ENCODE measurements at regions not wholly inside any gene's neighbourhood (a gene's known extent, or its start where the extent isn't known, plus 50 kb on each side); places are given as distances from the start of the nearest gene placed in this dataset.
A peak's percentile ranks its signal among the peaks of the same experiment; 100 is the strongest.

GRCh38 chr3:107430214-107430995, 53.2 kb downstream of the CCDC54 start:
- Histone ChIP-seq H3K27ac (ENCODE audit: low read depth in 1 of 2, low read length in 2 of 2) (no peak overlapping the region), H3K4me1 (ENCODE audit: insufficient read depth, low read length) (peaks cover 24% of the 10 kb centered on the region), H3K4me3 (ENCODE audit: low read length) (peak overlapping the region; percentile 68), H3K27me3 (ENCODE audit: control insufficient read depth in 1 of 2, insufficient read depth in 2 of 2, low read length in 2 of 2) (no peaks in the 10 kb centered on the region), H3K9me3 (ENCODE audit: control insufficient read depth in 1 of 2, insufficient read depth in 1 of 2, low read length in 2 of 2) (no peaks in the 10 kb centered on the region), H3K36me3 (ENCODE audit: insufficient read depth, low read length) (no peaks in the 10 kb centered on the region)
- DNase-seq (peak in 4 of 14 experiments; percentile 11 to 20 (median 16)), ATAC-seq (ENCODE audit: poor library complexity) (peak; percentile 3)
- intact Hi-C loops (cut with DNase I, micrococcal nuclease): loop anchor here (2.0 kb wide), 2 partner anchors 92 to 94 kb away; partner anchors contain the start of gene BBX (in 1 of the 2)
- Mint-ChIP-seq H3K4me1 (ENCODE audit: low read depth) (peaks cover 18% of the 10 kb centered on the region), H3K4me3 (peak overlapping the region; percentile 93), H3K36me3 (ENCODE audit: low read depth) (no peaks in the 10 kb centered on the region), H3K27ac (peak overlapping the region; percentile 66), H3K9me3 (no peaks in the 10 kb centered on the region), H3K27me3 (no peaks in the 10 kb centered on the region)
- ChIA-PET CTCF (interaction anchor here (0.7 to 3.3 kb wide), 3 partner anchors 10 to 87 kb away, joined by 3 to 13 read pairs (median 8); no protein-coding TSS in a partner anchor), POLR2A (interaction anchor here (0.6 to 2.4 kb wide), 6 partner anchors 9 to 175 kb away, joined by 3 to 11 read pairs (median 6); partner anchors contain the start of gene BBX)
- TF ChIP-seq CTCF (IDR thresholded peaks at IDR 0.05): peak; percentile 29

DNA sequence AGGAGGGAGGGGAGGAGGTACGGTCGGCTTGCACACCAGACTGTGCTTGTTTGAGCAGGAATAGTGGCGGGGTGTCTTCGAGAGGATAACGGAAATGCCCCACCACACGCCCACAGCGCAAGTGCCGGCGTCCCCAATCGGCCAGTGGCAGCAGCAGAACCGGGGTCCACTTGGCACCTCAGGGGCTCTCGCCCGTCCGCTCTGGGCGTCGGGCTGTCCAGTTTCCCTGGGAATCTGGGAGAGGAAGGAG, 53.7 kb downstream of the CCDC54 start:
- POLR2A ChIA-PET: interaction anchor here (0.6 to 2.4 kb wide), 6 partner anchors 9 to 174 kb away, joined by 3 to 11 read pairs (median 6); partner anchors contain the start of gene BBX
- ATAC-seq (ENCODE audit: poor library complexity) (peak; percentile 35), DNase-seq (peak in 12 of 14 experiments; percentile 2 to 53 (median 12))
- Histone ChIP-seq H3K27ac (ENCODE audit: low read depth in 1 of 2, low read length in 2 of 2) (no peak overlapping the region), H3K4me3 (ENCODE audit: low read length) (peak overlapping the region; percentile 68), H3K27me3 (ENCODE audit: control insufficient read depth in 1 of 2, insufficient read depth in 2 of 2, low read length in 2 of 2) (no peaks in the 10 kb centered on the region), H3K4me1 (ENCODE audit: insufficient read depth, low read length) (peaks cover 24% of the 10 kb centered on the region), H3K9me3 (ENCODE audit: control insufficient read depth in 1 of 2, insufficient read depth in 1 of 2, low read length in 2 of 2) (no peaks in the 10 kb centered on the region), H3K36me3 (ENCODE audit: insufficient read depth, low read length) (no peaks in the 10 kb centered on the region)
- H3K36me3 Mint-ChIP-seq (ENCODE audit: low read depth): no peaks in the 10 kb centered on the region
- intact Hi-C loops (cut with DNase I, micrococcal nuclease): loop anchor here (2.0 kb wide), 2 partner anchors 92 to 94 kb away; partner anchors contain the start of gene BBX (in 1 of the 2)
- peak overlapping the region; percentile 93 for H3K4me3 Mint-ChIP-seq
- H3K9me3 Mint-ChIP-seq: no peaks in the 10 kb centered on the region
- CTCF ChIA-PET: interaction anchor here (3.3 kb wide), 1 partner anchor 10 kb away, joined by 13 read pairs; no protein-coding TSS in a partner anchor
- peaks cover 18% of the 10 kb centered on the region for H3K4me1 Mint-ChIP-seq (ENCODE audit: low read depth)
- peak overlapping the region; percentile 66 for H3K27ac Mint-ChIP-seq
- no peak for TF ChIP-seq CTCF (IDR thresholded peaks at IDR 0.05)
- H3K27me3 Mint-ChIP-seq: no peaks in the 10 kb centered on the region

GRCh38 chr3:107431246-107432012, 54.2 kb downstream of the CCDC54 start:
- no peaks in the 10 kb centered on the region for H3K9me3 Mint-ChIP-seq
- no peaks in the 10 kb centered on the region for H3K27me3 Mint-ChIP-seq
- no peak for TF ChIP-seq CTCF (IDR thresholded peaks at IDR 0.05)
- DNase-seq: peak in 12 of 14 experiments; percentile 5 to 73 (median 36)
- peaks cover 18% of the 10 kb centered on the region for H3K4me1 Mint-ChIP-seq (ENCODE audit: low read depth)
- no peaks in the 10 kb centered on the region for H3K36me3 Mint-ChIP-seq (ENCODE audit: low read depth)
- Histone ChIP-seq H3K27me3 (ENCODE audit: control insufficient read depth in 1 of 2, insufficient read depth in 2 of 2, low read length in 2 of 2) (no peaks in the 10 kb centered on the region), H3K9me3 (ENCODE audit: control insufficient read depth in 1 of 2, insufficient read depth in 1 of 2, low read length in 2 of 2) (no peaks in the 10 kb centered on the region), H3K4me3 (ENCODE audit: low read length) (peak overlapping the region; percentile 68), H3K4me1 (ENCODE audit: insufficient read depth, low read length) (peaks cover 24% of the 10 kb centered on the region), H3K27ac (ENCODE audit: low read depth in 1 of 2, low read length in 2 of 2) (no peak overlapping the region), H3K36me3 (ENCODE audit: insufficient read depth, low read length) (no peaks in the 10 kb centered on the region)
- POLR2A ChIA-PET: interaction anchor here (0.6 to 2.4 kb wide), 6 partner anchors 10 to 174 kb away, joined by 3 to 11 read pairs (median 6); partner anchors contain the start of gene BBX
- H3K27ac Mint-ChIP-seq: peak overlapping the region; percentile 66
- CTCF ChIA-PET: interaction anchor here (3.3 kb wide), 1 partner anchor 11 kb away, joined by 13 read pairs; no protein-coding TSS in a partner anchor
- H3K4me3 Mint-ChIP-seq: peak overlapping the region; percentile 93
- peak; percentile 63 for ATAC-seq (ENCODE audit: poor library complexity)
- intact Hi-C loops (cut with DNase I, micrococcal nuclease): loop anchor here (2.0 kb wide), 2 partner anchors 91 to 93 kb away; partner anchors contain the start of gene BBX (in 1 of the 2)
